SK-N-SH (cell line): ENCODE measurements at regions not wholly inside any gene's neighbourhood (a gene's known extent, or its start where the extent isn't known, plus 50 kb on each side); places are given as distances from the start of the nearest gene placed in this dataset.

Experiments
- CTCF ChIA-PET: fragments of 300-600, 350-600 bp; formaldehyde crosslinking; extraction: SDS; loops from one replicate; lab custom pipeline; 2021; lab: Yijun Ruan, JAX
- POLR2A ChIA-PET: fragments of 350-600 bp; sonication (Branson Sonifier 250); formaldehyde crosslinking; extraction: SDS; loops from one replicate; lab custom pipeline; 2020; ENCODE audit warnings: antibody characterized with exemption, inconsistent platforms; lab: Yijun Ruan, JAX
- DNase-seq: peaks from one replicate; pipeline ENCODE4 v3.0.0; 2012
- H2AFZ ChIP-seq: fragments of 200-600 bp; sonication (generic); 2 replicates; pipeline ENCODE4 v1.8.1; 2016; ENCODE audit warnings: antibody characterized with exemption, mild to moderate bottlenecking, low read depth
- H3F3A ChIP-seq: fragments of 200-600 bp; sonication (generic); replicated peaks from 2 replicates; pipeline ENCODE3; 2016; ENCODE audit warnings: antibody characterized with exemption, mild to moderate bottlenecking; ENCODE audit not compliant: insufficient read depth
- H3K27ac ChIP-seq, 2 experiments: fragments of 200-500 bp in 1 of 2; fragments of 200-600 bp in 1 of 2; sonication (Bioruptor generic) in 1 of 2; sonication (generic), shearing (Covaris generic) in 1 of 2; 2 replicates each; pipeline versions ENCODE4 v1.5.1 to v1.6.1; 2014 to 2016; ENCODE audit warnings: low read depth in 2 of 2, inconsistent platforms in 1 of 2, low read length in 1 of 2, mild to moderate bottlenecking in 1 of 2, mixed read lengths in 1 of 2
- H3K27me3 ChIP-seq: fragments of 200-600 bp; sonication (generic), shearing (Covaris generic); 2 replicates; pipeline ENCODE4 v1.6.1; 2016; ENCODE audit warnings: mixed run types; ENCODE audit not compliant: insufficient read depth
- H3K36me3 ChIP-seq, 2 experiments: fragments of 200-500 bp in 1 of 2; fragments of 200-600 bp in 1 of 2; sonication (Bioruptor generic) in 1 of 2; sonication (generic) in 1 of 2; replicated peaks in 1 of 2; 2 replicates each; pipeline versions ENCODE3 to v1.5.1; 2014 to 2016; ENCODE audit warnings: low read length in 1 of 2, mild to moderate bottlenecking in 1 of 2; ENCODE audit not compliant: insufficient read depth in 2 of 2, control insufficient read depth in 1 of 2
- H3K4me1 ChIP-seq, 2 experiments: fragments of 200-500 bp in 1 of 2; fragments of 200-600 bp in 1 of 2; sonication (Bioruptor generic) in 1 of 2; sonication (generic), shearing (Covaris generic) in 1 of 2; 2 replicates each; pipeline versions ENCODE4 v1.5.1 to v1.6.1; 2014 to 2016; ENCODE audit warnings: low read depth in 1 of 2, low read length in 1 of 2, mixed run types in 1 of 2; ENCODE audit not compliant: insufficient read depth in 2 of 2, control insufficient read depth in 1 of 2
- H3K4me2 ChIP-seq: fragments of 200-600 bp; sonication (generic), shearing (Covaris generic); 2 replicates; pipeline ENCODE4 v1.6.1; 2017; ENCODE audit warnings: mixed run types
- H3K4me3 ChIP-seq, 2 experiments: fragments of 200-500 bp in 1 of 2; fragments of 200-600 bp in 1 of 2; sonication (Bioruptor generic) in 1 of 2; sonication (generic), shearing (Covaris generic) in 1 of 2; 2 replicates each; pipeline versions ENCODE4 v1.5.1 to v1.8.1; 2014 to 2016; ENCODE audit warnings: low read depth in 2 of 2, inconsistent platforms in 1 of 2, low read length in 1 of 2, mild to moderate bottlenecking in 1 of 2, mixed read lengths in 1 of 2, moderate library complexity in 1 of 2
- H3K79me2 ChIP-seq: fragments of 200-600 bp; sonication (generic); 2 replicates; pipeline ENCODE4 v1.8.1; 2017; ENCODE audit warnings: mild to moderate bottlenecking; ENCODE audit not compliant: insufficient read depth
- H3K9ac ChIP-seq: fragments of 200-600 bp; sonication (generic); 2 replicates; pipeline ENCODE4 v1.6.1; 2017; ENCODE audit warnings: mixed run types
- H3K9me2 ChIP-seq: fragments of 200-600 bp; sonication (generic); 2 replicates; pipeline ENCODE4 v1.6.1; 2017; ENCODE audit warnings: mixed run types
- H3K9me3 ChIP-seq: fragments of 200-600 bp; sonication (generic); 2 replicates; pipeline ENCODE4 v1.6.1; 2017; ENCODE audit warnings: mixed run types, mild to moderate bottlenecking, moderate library complexity
- H4K20me1 ChIP-seq: fragments of 200-600 bp; sonication (generic); 2 replicates; pipeline ENCODE4 v1.6.1; 2017; ENCODE audit warnings: mild to moderate bottlenecking, mixed run types; ENCODE audit not compliant: insufficient read depth
- CTCF ChIP-seq: fragments of 200-600 bp; sonication (generic); IDR thresholded peaks from 2 replicates; pipeline ENCODE4 v1.6.1; 2017; ENCODE audit warnings: antibody characterized with exemption, mild to moderate bottlenecking, moderate library complexity
- EZH2phosphoT487 ChIP-seq: fragments of 200-600 bp; sonication (generic); IDR thresholded peaks from 2 replicates; pipeline ENCODE4 v1.6.1; 2017; ENCODE audit warnings: low read depth, mixed run types, mild to moderate bottlenecking, antibody characterized with exemption, moderate library complexity, borderline replicate concordance
- FOXM1 ChIP-seq: IDR thresholded peaks from 2 replicates; pipeline ENCODE4 v1.4.0; 2012; ENCODE audit warnings: low read depth, mild to moderate bottlenecking
- MXI1 ChIP-seq: IDR thresholded peaks from 2 replicates; pipeline ENCODE4 v1.6.1; 2012; ENCODE audit warnings: mild to moderate bottlenecking, low read depth, low read length, improper control_type of control experiment
- NFIC ChIP-seq: IDR thresholded peaks from 2 replicates; pipeline ENCODE4 v1.4.0; 2012; ENCODE audit warnings: borderline replicate concordance
- NRF1 ChIP-seq: IDR thresholded peaks from 2 replicates; pipeline ENCODE4 v1.6.1; 2012; ENCODE audit warnings: low read depth, mild to moderate bottlenecking, low read length
- PBX3 ChIP-seq: IDR thresholded peaks from 2 replicates; pipeline ENCODE4; 2012
- SIN3A ChIP-seq: IDR thresholded peaks from 2 replicates; pipeline ENCODE4 v1.6.1; 2012; ENCODE audit warnings: low read depth, mild to moderate bottlenecking, low read length, moderate library complexity, borderline replicate concordance
- TEAD4 ChIP-seq: IDR thresholded peaks from 2 replicates; pipeline ENCODE4 v1.4.0; 2012; ENCODE audit warnings: mild to moderate bottlenecking, borderline replicate concordance; ENCODE audit not compliant: insufficient read depth
- WGBS: methylation state at CpG from one replicate; pipeline ENCODE4 v1.1.6; 2017; ENCODE audit warnings: low lambda C conversion rate; 5-methylcytosine and 5-hydroxymethylcytosine counted together

GRCh38 chr10:28922861-28923260 is 245.5 kb downstream of the BAMBI start:
- H3K4me3 ChIP-seq, result no peak overlapping the region
- ChIA-PET CTCF (interaction anchor here (0.9 kb wide), 1 partner anchor 259 kb away, joined by 3 read pairs; no protein-coding TSS in a partner anchor), POLR2A (no interaction called here)
- TF ChIP-seq NFIC (no peak), TEAD4 (no peak), SIN3A (no peak), CTCF (no peak)
- H3K9me2 ChIP-seq, result no peaks in the 10 kb centered on the region
- H3K4me1 ChIP-seq, result no peaks in the 10 kb centered on the region
- H3K79me2 ChIP-seq, result no peaks in the 10 kb centered on the region
- no peak overlapping the region for H3K4me2 ChIP-seq
- DNase-seq, result no peak
- no peak overlapping the region for H2AFZ ChIP-seq
- no peaks in the 10 kb centered on the region for H3K36me3 ChIP-seq
- H3K27me3 ChIP-seq, result no peaks in the 10 kb centered on the region
- H4K20me1 ChIP-seq, result no peaks in the 10 kb centered on the region
- peaks cover 3% of the 10 kb centered on the region for H3F3A ChIP-seq
- no peak overlapping the region for H3K27ac ChIP-seq
- no peak overlapping the region for H3K9ac ChIP-seq
- WGBS, result 68% methylated on average over 2 of the region's 2 CpGs
- no peaks in the 10 kb centered on the region for H3K9me3 ChIP-seq

GRCh38 chr10:28924717-28925116 is 247.4 kb downstream of the BAMBI start:
- Histone ChIP-seq H3K9me2 (no peaks in the 10 kb centered on the region), H3K27me3 (no peaks in the 10 kb centered on the region), H3K27ac (no peak overlapping the region), H3K9ac (no peak overlapping the region), H3K4me1 (no peaks in the 10 kb centered on the region), H3F3A (peaks cover 3% of the 10 kb centered on the region), H3K4me3 (no peak overlapping the region), H2AFZ (no peak overlapping the region), H3K79me2 (no peaks in the 10 kb centered on the region), H3K36me3 (no peaks in the 10 kb centered on the region), H4K20me1 (no peaks in the 10 kb centered on the region), H3K4me2 (no peak overlapping the region), H3K9me3 (no peaks in the 10 kb centered on the region)
- TF ChIP-seq EZH2phosphoT487 (no peak), TEAD4 (no peak), FOXM1 (no peak), MXI1 (no peak), PBX3 (no peak), NRF1 (no peak)
- ChIA-PET POLR2A (no interaction called here), CTCF (interaction anchor here (0.8 kb wide), 1 partner anchor 50 kb away, joined by 3 read pairs; no protein-coding TSS in a partner anchor)
- 88% methylated on average over 7 of the region's 10 CpGs for WGBS
- DNase-seq, result no peak
